Occipital lobe (tissue), 1 donor: ENCODE measurements at regions not wholly inside any gene's neighbourhood (a gene's known extent, or its start where the extent isn't known, plus 50 kb on each side); places are given as distances from the start of the nearest gene placed in this dataset.
A peak's percentile ranks its signal among the peaks of the same experiment; 100 is the strongest.

ENCODE experiments used
- DNase-seq: peaks from one replicate; lab custom pipeline; 2025; lab: John Stamatoyannopoulos, UW

DNA sequence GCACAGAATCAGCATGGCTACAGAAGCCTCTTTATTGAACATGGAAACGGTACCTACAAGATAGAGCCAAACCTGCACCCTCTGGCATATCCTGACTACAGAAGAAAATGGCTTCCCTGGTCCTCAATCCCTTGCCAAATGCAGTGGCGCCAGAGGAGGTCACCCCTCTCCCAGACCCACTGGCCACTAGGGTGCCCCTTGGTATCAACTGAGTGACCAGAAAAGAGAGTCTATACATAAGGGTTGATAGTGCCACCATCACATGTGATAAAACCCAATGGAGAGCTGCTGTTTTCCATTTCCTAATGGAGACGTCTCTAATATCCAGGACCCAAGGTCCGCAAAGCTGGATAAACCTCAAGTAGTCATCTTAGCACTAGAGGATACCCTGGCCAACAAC lies 52.7 kb upstream of the ALK start:
- DNase-seq = no peak

DNA sequence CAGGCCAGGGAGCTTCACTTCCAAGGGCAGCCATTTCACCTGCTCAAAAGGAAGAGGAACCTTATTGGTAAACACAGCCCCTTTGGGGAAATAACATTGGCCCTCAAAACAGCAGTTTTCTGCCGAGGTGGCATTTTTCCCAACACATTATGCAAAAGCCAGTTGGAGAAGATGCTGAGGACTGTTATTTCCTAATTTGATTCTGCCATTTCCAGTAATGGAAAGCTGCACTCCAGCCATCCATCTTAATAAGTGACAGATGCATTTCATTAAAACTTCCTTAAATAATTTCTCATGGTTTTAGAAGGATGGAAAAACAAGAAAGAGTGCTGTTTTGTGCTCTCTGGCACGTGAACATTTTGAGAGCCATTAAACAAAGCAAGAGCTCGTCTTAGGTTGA lies 55.9 kb upstream of the ALK start:
- DNase-seq = no peak

DNA sequence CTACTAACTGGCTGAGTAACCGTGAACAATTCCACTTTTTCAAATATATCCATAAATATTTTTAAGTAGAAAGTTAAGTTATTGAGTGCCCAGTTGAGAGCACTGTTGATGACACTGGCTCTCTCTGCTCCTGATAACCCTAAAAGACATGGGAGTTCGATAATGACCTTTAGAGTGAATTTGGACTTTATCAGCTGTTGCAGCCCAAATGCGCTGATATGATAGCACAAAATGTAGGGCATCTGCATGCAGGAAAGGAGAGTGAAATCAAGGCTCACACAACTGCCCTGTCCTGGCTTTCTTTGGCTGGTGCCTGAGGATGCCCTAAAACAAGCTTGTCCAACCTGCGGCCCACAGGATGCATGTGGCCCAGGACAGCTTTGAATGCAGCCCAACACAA lies 60.0 kb upstream of the ALK start:
- DNase-seq = no peak

DNA sequence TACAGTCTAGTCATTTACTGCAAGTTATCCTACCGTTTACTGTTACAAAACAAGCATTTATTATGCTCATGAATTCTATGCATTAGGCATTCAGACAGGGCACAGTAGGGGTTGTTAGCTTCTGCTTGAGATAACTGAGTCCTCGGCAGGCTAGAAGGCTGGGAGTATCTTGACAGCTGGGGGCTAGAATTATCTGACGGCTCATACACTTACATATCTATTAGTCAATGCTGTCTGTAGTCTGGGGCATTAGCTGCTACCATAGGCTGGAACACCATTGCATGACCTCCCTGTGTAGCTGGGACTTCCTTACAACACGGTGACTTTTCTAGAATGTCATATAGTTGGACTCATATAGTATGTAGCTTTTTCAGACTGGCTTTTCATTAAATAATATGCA lies 61.9 kb upstream of the ALK start:
- no peak for DNase-seq

DNA sequence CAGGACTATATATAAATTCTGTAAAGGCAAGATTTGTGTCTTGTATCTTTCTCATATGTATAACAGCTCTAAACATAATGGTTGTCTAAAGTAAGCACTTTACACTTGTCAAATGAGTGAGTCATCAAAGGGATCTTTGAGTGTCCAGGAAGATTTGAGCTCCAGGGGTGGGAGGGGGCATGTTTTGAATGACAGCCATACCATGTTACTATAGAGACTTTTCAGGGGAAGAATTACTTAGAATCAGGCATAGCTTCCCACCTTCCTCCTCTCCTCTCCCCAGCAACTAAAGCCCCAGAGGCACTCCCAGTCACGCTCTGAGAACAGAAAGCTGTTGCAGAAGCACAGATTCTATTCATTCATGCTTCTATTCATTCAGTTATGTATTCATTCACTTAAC lies 65.8 kb upstream of the ALK start:
- no peak for DNase-seq

DNA sequence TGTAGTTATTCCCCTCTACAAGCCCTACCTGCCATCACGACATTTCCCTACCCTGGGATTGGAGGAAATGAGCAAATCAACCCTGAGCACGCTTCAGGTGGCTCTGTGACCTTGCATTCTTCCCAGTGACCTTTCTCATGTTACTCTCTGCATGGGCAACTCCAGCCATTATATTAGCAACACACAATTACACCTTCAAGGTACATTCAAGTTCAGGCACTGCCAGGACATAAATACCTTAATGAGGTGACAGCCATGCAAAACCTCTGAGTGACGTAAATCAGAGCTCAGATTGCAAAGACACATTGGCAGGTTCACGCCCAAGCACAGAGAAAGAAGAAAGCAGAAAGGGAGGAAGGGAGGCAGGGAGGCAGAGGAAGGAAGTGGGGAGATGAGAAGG lies 68.7 kb upstream of the ALK start:
- no peak for DNase-seq

DNA sequence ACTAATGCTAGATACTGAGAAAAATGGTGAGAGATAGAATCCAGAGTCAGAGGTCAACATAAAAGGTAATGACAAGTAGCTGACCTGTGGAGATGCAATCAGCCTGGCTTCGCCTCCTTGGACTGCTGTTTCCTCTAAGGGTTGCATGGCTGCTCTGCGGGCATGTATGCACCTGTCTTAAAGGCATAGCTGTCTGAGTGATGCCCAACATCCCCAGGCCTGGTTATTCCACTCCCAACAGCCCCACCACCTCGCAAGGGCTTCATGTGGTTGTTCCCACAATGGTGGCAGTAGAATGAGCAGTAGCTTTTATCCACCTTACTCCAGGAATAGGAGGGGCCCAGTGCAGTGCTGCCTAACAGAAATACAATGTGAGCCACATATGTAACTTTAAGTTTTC lies 69.7 kb upstream of the ALK start:
- DNase-seq = no peak

DNA sequence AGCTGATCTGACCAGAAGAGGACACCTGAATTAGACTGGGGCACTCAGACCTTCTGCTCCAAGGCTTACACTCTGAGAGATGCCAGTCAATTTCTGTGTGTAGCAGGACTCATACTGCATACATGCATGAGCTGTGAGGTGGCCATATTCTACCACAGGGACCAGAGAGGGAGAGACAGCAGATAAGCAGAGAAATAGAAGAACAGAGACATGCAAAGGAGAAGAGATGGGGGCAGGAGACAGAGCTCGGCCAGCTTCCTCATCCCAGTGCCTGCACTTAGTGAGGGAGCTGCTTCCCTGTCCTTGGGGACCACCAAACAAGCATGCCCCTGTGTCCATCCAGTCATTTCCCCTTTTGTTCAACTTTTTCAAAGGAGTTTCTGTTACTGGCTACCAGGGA lies 73.9 kb upstream of the ALK start:
- no peak for DNase-seq

DNA sequence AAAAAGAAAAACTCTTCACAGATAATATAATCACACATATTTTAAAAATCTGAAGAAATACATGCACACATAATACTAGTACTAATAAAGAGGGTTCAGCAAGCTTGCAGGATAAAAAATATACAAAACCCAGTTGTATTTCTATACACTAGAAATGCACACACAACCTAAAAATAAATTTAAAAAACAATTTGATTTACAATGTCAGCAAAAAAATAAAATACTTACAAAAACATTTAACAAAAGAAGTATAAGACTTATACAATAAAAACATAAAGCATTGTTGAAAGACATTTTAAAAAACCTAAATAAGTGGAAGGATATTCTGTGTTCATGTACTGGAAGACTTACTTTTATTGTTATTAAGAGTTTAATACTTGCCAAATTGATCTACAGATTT lies 81.7 kb upstream of the ALK start:
- no peak for DNase-seq

DNA sequence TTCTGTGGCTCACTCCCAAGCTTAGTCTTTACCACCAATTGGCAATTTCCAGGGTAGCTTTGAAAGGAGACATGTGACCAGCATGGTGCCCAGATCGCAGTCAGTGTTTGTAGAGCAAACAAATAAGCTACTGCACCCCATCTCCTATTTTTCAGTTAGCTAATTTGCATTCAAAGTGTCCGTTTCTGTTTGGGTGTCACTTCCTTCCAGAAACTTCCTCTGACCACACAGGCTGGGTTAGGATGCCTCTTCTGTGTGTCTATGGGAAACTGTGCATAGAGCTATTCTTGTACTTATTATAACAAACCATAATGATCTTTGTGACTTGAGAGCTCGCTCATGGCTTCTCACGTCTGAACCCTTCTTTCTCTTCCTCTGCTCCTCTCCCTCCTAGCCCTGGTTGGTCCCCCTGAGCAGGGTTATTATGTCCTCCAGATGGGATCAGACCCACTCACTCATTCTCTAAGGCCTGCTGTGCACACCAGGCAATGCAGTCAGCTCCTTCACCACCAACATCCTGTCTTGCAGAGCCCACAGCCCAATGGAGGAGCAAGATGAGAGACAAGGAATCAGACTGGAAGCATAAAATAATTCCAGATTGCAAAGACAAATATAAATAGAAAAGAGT lies 101.2 kb upstream of the ALK start:
- no peak for DNase-seq

DNA sequence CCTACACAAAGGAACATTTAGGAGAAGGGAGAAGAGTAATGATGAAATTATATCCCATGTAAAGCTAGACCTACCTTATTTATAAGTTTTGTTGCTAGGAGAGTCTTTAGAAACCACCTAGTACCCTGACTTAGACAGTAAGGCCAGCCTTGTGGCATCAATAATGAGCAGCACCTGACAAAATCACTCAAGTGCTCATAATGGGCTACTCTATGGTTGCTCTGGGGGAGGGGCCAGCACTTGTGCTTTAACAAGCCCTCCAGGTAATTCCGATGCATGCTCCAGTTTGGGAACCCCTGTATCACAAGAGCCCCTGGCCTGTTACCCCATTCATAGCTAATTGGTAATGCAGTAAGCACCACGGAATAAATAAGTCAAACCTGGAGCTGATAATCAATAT lies 102.9 kb upstream of the ALK start:
- no peak for DNase-seq

DNA sequence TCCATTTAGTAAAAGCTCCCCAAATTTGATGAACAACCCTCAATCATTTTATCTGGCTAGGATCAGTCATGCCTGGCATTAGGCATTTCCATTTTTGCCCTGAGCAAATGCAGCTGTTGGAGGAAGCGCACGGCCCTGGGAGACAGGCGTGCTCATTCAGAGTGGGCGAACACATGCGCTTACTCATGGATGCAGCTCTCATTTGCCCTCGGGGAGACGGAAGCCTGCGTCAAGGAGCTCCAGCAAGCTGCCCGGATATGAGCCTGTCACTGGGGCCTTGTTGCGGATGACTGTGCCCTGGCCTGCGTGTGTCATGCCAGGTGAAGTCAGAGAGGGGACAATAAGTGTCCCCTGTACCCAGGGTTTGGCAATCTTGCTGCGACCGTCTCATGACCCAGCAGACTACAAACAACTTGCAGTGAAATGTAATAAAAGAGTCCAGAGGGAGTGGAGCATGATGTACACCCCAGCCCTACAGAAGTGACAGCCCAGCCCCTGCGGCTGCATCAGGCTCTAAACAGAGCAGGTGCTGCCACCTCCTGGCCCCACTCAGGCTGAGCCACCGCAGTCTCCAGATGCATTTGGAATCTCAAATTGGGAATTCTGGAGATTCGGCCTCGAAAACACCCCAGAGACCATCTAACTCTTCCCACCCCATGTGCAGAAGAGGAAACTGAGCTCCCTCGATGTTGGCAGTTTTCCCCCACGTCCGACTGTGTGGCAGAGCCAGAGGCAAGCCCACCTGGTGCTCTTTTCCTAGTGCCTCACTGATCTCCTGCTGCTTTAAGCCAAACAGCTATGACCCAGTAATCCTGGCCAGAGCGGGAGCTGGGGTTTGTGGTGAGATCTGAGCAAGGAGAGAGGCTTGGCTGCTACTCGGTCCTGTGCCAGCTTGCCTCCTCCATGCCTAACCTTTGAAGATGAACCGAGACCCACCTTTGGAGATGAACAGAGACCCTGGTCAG lies 105.0 kb upstream of the ALK start:
- peak; percentile 45 for DNase-seq

DNA sequence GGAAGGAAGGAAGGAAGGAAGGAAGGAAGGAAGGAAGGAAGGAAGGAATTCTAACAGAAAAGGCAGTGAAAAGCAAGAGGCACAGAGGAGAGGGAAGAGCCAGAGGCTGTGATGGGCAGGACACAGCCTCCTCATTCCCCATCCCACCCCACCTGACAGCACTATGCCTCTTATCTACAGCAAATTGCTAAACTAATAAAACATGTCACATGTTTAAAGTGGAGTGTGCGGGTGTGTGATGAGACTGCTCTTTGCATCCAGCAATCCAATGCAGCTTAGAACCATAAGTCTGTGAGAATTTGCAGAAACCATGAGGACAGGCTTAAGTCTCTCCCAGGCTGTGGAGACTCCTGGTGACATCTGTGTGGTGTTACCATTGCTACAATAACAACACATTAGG lies 108.4 kb upstream of the ALK start:
- DNase-seq = no peak

DNA sequence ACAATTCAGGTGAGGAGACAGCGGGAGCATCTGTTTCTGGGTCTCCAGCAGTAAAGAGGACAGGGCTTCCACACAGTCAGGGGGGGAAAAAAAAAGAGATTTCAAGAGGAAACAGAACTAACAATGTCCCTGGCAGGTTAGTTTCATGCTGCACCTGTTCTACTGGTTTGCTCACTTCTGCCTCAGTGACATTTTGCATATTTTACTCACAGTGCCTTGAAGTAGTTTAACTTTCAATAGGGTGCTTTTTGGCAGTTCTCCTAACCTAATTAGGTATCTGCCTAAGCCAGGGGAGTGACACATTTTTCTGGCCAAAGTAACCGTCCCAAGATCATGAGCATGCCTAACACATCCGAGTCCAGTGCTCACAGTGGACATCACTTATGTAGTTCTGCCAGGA lies 109.0 kb upstream of the ALK start:
- no peak for DNase-seq

DNA sequence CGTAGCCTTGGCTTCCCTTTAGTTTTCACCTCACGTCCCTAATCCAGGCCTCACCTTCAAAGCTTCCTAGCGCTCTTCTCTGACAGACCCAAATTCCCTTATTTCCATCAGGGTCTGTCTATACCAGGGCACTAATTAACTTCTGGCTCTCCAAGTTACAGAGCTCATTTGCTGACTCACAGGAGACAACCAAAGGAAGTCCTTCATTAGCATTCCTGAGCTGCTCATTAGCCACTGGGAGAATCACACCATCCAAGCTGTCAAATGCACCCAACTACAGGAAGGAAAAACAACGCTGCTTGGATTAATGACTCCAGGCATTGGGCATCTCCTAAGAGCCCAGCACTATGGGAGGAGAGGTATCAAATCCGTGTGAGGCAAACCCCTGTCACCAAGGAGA lies 109.8 kb upstream of the ALK start:
- DNase-seq = no peak

DNA sequence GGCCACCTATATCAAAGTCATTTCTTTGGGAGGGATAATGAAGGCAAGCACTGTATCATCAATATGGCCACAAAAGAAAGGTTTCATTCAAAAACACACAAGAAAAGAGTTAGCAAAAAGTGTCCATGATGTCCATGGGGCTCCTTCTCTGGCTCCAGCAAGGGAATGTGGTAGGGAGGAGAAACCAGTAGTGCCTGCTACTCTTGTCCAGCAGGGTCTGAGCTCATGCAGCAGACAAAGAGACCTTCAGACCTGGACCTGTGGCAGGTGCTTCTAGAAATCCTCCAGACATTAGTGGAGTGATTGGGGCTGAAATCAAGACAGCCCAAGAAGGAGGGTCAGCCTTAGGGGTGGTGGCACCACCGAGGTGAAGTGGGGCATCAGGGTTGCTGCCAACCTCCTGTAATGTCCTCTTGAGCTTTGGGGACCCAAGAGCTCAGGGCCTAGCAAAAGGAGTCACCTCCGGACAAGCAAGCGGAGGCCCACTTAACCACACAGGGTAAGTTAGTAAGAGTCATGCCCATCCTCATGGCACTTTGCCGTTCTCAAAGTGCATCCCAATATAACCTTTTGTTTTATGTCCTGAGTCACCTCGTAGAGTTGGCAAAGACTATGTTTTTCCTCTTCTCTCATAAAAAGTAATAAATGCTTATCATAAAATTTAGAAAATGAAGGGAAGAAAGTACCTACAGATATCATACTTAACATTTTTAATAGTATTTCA lies 112.6 kb upstream of the YPEL5 start:
- DNase-seq = no peak

DNA sequence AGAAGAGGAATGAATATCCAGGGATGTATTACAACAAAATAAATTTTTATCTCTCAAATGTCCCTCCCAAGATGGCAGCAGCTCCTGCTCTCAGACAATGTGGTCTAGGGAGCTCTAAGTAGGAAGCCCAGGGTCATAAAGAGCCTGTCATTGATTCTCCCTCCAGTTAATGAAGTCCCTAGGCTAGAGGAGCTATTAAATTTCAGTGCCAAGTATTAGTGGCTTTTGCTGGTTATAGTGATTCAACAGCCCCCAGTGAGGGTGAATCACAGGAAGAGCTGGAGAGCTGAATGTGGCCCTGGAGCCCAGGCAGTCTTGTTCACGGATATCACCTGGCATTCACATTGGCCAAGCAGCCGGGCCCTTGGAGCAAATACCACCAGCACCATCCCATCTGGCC lies 109.8 kb upstream of the YPEL5 start:
- DNase-seq = no peak

DNA sequence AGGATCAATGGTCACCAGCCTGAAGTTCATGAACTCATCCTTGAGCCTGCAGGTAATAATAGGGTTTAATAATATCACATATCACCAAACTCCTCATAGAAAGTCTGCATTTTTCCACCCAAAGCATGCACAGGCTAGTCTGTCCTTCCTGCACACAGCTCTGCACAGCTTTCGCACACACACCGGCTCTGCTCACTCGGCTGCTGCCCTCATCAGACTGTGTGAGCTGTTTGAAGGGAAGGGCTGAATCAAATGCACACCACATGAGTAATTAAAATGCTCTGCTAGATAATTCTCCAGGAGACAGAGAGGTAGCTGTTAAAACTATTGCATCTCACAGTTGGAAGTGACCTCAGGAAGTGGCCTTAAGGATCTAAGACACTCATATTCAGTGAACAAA lies 108.4 kb upstream of the YPEL5 start:
- DNase-seq = no peak

DNA sequence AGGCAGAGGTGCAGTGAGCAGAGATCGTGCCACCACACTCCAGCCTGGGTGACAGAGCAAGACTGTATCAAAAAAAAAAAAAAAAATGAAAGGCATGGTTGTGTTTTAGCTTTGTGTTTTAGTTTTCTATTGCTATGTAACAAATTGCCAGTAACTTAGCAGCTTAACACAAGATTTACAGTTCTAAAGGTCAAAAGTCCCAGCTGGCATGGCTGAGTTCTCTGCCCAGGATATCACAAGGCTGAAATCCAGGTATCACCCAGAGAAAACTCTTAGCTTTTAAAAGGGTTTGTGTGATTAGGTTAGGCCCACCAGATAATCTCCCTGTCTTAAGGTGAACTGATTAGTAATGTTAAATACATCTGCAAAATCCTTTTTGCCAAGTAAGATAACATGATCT lies 107.7 kb upstream of the YPEL5 start:
- DNase-seq = no peak

DNA sequence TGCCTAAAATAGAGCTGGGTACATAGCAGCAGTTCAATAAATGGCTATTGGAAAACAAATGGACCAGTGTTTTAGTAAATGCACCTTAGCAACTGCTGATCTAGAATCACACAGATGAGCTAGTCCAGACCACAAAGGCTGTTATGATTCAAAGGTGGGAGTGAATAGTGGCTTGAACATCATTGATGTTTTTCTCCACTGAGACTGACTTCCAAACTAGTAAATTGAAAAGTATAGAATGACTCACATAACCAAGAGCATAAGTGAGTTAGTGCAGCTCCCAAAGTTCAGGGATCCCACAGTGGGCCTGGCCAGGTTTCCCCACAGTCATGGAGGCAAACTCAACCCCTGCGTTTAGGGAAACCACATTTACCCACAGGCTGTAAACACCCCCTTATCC lies 106.7 kb upstream of the YPEL5 start:
- no peak for DNase-seq

DNA sequence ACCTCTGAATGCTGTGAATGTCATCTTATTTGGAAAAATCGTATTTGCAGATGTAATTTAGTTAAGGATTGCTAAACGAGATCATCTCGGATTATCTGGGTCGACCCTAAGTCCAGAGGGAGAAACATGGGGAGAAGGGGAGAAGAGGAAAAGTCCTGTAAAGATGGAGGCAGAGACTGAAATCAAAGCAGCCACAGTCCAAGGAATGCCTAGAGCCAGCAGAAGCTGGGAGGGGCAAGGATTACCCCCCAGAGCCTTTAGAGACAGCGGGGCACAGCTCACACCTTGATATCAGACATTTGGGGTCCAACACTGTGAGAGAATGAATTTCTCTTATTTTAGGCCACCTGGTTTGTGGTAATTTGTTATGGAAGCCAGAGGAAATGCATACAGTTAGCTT lies 104.9 kb upstream of the YPEL5 start:
- no peak for DNase-seq

DNA sequence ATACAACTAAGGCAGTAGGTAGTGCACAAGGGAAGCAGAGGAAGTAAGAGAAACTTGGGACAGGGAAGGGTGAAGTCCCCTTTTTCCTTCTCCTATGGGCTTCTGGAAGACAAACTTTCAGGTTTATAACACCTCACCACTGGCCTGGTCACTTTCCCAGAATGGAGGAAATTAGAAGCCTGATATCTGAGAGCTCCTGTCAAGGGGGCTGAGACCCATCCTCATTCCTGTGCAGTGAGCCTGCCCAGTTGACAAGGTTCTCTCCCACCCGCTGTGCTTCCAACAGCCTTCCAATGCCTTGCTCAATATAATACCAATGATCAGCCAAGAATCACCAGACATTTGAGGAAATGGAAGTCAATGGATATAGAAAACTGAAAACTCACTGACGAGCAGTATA lies 100.4 kb upstream of the YPEL5 start:
- no peak for DNase-seq

DNA sequence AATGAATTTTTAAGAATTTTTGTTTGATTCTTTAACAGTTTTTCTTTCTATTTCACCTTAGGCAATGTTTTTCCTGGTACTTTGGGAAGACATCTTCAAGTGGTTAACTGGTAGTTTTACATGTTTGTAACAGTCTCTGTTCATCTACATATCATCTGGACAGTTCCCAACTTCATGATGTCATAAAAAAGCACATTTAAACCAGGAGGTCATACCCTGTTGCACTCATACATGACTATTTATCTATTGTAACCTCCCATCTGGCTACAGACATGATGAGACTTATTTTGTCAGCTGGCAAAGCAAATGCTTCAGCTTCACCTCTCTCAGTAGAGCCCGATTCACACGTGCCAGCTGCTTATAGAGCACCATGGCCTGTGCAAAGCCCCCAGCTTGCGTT lies 99.8 kb upstream of the YPEL5 start:
- no peak for DNase-seq
